ENCODE measurements at regions not wholly inside any gene's neighbourhood (a gene's known extent, or its start where the extent isn't known, plus 50 kb on each side); places are given as distances from the start of the nearest gene placed in this dataset.

DNA sequence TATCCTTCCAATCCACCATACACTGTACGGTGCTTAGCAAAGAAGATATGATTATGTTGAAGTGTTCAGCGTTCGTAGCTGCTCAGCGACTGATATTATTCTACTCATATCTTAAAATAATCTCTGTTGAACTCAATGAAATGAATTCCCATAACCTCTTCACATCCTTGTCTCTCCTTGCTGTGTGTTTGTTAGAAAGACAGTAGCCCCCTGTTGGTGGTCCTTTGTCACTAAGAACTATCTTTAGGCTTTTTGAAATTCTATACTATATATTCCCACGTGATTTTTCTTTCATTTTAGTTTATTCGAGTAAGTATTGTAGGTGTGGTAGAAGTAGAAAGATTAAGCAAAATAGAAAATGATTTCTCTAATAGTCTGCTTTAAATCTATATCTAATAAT is 762.8 kb upstream of the WWC1 start:
- no peak overlapping the region for H3K27ac Mint-ChIP-seq (ENCODE audit: unreplicated experiment)
- H3K9me3 Mint-ChIP-seq (ENCODE audit: low read depth), result no peaks in the 10 kb centered on the region
- no peaks in the 10 kb centered on the region for H3K36me3 Mint-ChIP-seq (ENCODE audit: low read depth)
- TF ChIP-seq, protein P1, sequence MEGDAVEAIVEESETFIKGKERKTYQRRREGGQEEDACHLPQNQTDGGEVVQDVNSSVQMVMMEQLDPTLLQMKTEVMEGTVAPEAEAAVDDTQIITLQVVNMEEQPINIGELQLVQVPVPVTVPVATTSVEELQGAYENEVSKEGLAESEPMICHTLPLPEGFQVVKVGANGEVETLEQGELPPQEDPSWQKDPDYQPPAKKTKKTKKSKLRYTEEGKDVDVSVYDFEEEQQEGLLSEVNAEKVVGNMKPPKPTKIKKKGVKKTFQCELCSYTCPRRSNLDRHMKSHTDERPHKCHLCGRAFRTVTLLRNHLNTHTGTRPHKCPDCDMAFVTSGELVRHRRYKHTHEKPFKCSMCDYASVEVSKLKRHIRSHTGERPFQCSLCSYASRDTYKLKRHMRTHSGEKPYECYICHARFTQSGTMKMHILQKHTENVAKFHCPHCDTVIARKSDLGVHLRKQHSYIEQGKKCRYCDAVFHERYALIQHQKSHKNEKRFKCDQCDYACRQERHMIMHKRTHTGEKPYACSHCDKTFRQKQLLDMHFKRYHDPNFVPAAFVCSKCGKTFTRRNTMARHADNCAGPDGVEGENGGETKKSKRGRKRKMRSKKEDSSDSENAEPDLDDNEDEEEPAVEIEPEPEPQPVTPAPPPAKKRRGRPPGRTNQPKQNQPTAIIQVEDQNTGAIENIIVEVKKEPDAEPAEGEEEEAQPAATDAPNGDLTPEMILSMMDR (IDR thresholded peaks at IDR 0.05), result no peak
- H3K27me3 Mint-ChIP-seq (ENCODE audit: low read depth), result peaks cover 21% of the 10 kb centered on the region
- no peaks in the 10 kb centered on the region for H3K4me1 Mint-ChIP-seq (ENCODE audit: low read depth)
- DNase-seq (ENCODE audit: low spot score), result no peak
- no peak overlapping the region for H3K4me3 Mint-ChIP-seq (ENCODE audit: unreplicated experiment)

GRCh38 chr5:167530548-167530947 is 760.9 kb upstream of the WWC1 start:
- no peak overlapping the region for H3K4me3 Mint-ChIP-seq (ENCODE audit: unreplicated experiment)
- no peaks in the 10 kb centered on the region for H3K36me3 Mint-ChIP-seq (ENCODE audit: low read depth)
- H3K9me3 Mint-ChIP-seq (ENCODE audit: low read depth), result no peaks in the 10 kb centered on the region
- no peak overlapping the region for H3K27ac Mint-ChIP-seq (ENCODE audit: unreplicated experiment)
- TF ChIP-seq, protein P1 (IDR thresholded peaks at IDR 0.05), result no peak
- no peaks in the 10 kb centered on the region for H3K4me1 Mint-ChIP-seq (ENCODE audit: low read depth)
- H3K27me3 Mint-ChIP-seq (ENCODE audit: low read depth), result peaks cover 28% of the 10 kb centered on the region
- no peak for DNase-seq (ENCODE audit: low spot score)

GRCh38 chr5:167533814-167534795 is 757.3 kb upstream of the WWC1 start:
- H3K4me3 Mint-ChIP-seq (ENCODE audit: unreplicated experiment), result no peak overlapping the region
- DNase-seq (ENCODE audit: low spot score), result no peak
- H3K9me3 Mint-ChIP-seq (ENCODE audit: low read depth), result no peaks in the 10 kb centered on the region
- H3K36me3 Mint-ChIP-seq (ENCODE audit: low read depth), result no peaks in the 10 kb centered on the region
- no peaks in the 10 kb centered on the region for H3K4me1 Mint-ChIP-seq (ENCODE audit: low read depth)
- H3K27ac Mint-ChIP-seq (ENCODE audit: unreplicated experiment), result no peak overlapping the region
- TF ChIP-seq, protein P1 (IDR thresholded peaks at IDR 0.05), result no peak
- H3K27me3 Mint-ChIP-seq (ENCODE audit: low read depth), result peaks cover 31% of the 10 kb centered on the region

DNA sequence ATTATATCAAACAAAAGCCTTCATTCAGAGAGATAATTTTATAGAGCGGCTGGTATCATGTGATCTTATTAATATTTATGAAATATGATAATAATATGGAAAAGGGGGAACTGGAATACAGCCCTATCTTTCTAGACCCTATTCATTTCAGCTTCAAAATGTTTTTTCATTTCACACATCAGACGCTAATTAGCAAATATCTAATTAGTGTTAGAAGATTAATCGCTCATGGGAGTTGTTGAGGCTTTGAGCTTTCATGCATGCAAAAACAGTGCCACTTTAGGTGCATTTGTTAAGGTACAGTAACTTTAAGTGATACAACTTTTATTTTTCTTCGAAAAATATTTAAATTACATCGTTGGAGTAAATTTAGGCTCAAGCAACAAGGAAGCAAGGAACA is 751.7 kb upstream of the WWC1 start:
- Mint-ChIP-seq H3K27me3 (ENCODE audit: low read depth) (peaks cover 37% of the 10 kb centered on the region), H3K9me3 (ENCODE audit: low read depth) (no peaks in the 10 kb centered on the region), H3K4me1 (ENCODE audit: low read depth) (no peaks in the 10 kb centered on the region), H3K27ac (ENCODE audit: unreplicated experiment) (no peak overlapping the region), H3K4me3 (ENCODE audit: unreplicated experiment) (no peak overlapping the region), H3K36me3 (ENCODE audit: low read depth) (no peaks in the 10 kb centered on the region)
- no peak for DNase-seq (ENCODE audit: low spot score)
- TF ChIP-seq, protein P1 (IDR thresholded peaks at IDR 0.05), result no peak

GRCh38 chr5:167546270-167546669 is 745.2 kb upstream of the WWC1 start:
- H3K9me3 Mint-ChIP-seq (ENCODE audit: low read depth), result no peaks in the 10 kb centered on the region
- H3K27ac Mint-ChIP-seq (ENCODE audit: unreplicated experiment), result no peak overlapping the region
- DNase-seq (ENCODE audit: low spot score), result no peak
- H3K4me1 Mint-ChIP-seq (ENCODE audit: low read depth), result no peaks in the 10 kb centered on the region
- H3K27me3 Mint-ChIP-seq (ENCODE audit: low read depth), result peaks cover 35% of the 10 kb centered on the region
- no peak overlapping the region for H3K4me3 Mint-ChIP-seq (ENCODE audit: unreplicated experiment)
- TF ChIP-seq, protein P1 (IDR thresholded peaks at IDR 0.05), result no peak
- H3K36me3 Mint-ChIP-seq (ENCODE audit: low read depth), result no peaks in the 10 kb centered on the region
